Gastroesophageal sphincter (tissue), 3 donors: ENCODE measurements at regions not wholly inside any gene's neighbourhood (a gene's known extent, or its start where the extent isn't known, plus 50 kb on each side); places are given as distances from the start of the nearest gene placed in this dataset.

ENCODE experiments used
- POLR2A ChIP-seq, 2 donors: fragments of 450-650 bp; IDR thresholded peaks; one replicate each; pipeline ENCODE4 v1.6.1; 2017; ENCODE audit warnings: antibody characterized with exemption in 2 of 2, mild to moderate bottlenecking in 2 of 2, moderate library complexity in 1 of 2
- TF ChIP-seq, protein P1 (sequence below), 4 experiments: fragments of 200-600 bp in 2 of 4; fragments of 450-650 bp in 2 of 4; sonication (generic) in 1 of 4; IDR thresholded peaks; one replicate each; pipeline ENCODE4 v1.5.1; 2017 to 2019; ENCODE audit warnings: antibody characterized with exemption in 4 of 4, mild to moderate bottlenecking in 2 of 4, moderate library complexity in 2 of 4

DNA sequence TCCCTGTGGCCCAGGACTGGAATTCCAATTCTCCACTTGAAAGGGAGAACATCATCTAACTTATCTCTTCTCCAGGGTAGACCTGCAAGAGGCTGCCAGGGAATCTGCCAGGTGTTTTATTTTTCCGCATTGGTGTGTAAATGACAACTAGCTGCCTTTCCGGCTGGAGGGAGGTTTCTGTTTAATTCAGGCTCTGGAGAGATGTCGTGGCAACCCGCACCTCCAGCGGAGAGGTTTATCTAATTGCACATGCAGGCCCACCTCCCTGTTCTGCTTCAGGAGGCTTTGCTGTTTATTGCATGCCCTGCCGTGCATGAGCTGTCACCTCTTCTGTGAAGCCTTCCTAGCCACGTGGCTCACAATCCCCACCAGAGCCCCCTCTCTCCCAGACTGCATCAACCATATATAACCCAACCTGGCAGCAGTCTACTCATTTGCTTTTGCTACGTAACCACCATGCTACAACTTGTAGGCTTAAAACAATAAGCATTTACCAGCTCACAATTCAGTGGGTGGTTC, 151.6 kb downstream of the C1orf94 start:
- TF ChIP-seq, protein P1, sequence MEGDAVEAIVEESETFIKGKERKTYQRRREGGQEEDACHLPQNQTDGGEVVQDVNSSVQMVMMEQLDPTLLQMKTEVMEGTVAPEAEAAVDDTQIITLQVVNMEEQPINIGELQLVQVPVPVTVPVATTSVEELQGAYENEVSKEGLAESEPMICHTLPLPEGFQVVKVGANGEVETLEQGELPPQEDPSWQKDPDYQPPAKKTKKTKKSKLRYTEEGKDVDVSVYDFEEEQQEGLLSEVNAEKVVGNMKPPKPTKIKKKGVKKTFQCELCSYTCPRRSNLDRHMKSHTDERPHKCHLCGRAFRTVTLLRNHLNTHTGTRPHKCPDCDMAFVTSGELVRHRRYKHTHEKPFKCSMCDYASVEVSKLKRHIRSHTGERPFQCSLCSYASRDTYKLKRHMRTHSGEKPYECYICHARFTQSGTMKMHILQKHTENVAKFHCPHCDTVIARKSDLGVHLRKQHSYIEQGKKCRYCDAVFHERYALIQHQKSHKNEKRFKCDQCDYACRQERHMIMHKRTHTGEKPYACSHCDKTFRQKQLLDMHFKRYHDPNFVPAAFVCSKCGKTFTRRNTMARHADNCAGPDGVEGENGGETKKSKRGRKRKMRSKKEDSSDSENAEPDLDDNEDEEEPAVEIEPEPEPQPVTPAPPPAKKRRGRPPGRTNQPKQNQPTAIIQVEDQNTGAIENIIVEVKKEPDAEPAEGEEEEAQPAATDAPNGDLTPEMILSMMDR (IDR thresholded peaks at IDR 0.05), result no peak
- no peak for TF ChIP-seq POLR2A (IDR thresholded peaks at IDR 0.05)
